CD4-positive, alpha-beta T cell treated with Interleukin-15 for 4 hours (primary cell): ENCODE measurements at regions not wholly inside any gene's neighbourhood (a gene's known extent, or its start where the extent isn't known, plus 50 kb on each side); places are given as distances from the start of the nearest gene placed in this dataset.

ENCODE experiments used
- DNase-seq: peaks from one replicate; pipeline ENCODE4 v3.0.0-alpha.2; 2020; ENCODE audit warnings: low spot score

DNA sequence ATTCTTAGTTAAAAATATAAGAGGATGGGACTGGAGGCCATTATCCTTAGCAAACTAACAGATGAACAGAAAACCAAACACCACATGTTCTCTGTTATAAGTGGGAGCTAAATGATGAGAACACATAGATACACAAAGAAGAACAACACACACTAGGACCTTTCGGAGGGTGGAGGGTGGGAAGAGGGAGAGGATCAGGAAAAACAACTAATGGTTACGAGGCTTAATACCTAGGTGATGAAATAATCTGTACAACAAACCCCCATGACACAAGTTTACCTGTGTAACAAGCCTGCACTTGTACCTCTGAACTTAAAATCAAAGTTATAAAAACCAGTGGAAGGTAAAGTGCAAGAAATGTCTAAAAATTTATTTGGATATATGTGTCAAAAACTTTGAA is 1047.4 kb upstream of the C9orf72 start:
- no peak for DNase-seq

DNA sequence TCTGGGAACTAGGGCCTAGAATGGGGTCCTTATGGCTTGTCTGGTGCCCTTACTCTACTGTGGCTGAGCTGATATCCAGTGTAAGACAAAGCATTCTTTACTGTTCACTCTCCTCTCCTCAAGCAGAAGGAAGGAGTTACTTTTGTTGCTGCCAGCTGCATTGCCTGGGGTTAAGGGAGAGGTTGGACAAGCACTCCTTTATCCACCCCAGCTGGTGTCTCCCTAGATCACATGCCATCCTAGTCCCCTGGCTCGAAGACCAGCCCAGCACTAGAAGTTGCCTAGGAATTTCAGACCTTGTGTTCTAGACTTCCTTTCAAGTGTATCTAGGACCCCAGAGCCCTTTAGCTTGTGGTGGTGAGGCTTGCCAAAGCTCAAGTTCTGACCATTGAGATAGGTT is 1051.5 kb upstream of the C9orf72 start:
- DNase-seq: no peak

DNA sequence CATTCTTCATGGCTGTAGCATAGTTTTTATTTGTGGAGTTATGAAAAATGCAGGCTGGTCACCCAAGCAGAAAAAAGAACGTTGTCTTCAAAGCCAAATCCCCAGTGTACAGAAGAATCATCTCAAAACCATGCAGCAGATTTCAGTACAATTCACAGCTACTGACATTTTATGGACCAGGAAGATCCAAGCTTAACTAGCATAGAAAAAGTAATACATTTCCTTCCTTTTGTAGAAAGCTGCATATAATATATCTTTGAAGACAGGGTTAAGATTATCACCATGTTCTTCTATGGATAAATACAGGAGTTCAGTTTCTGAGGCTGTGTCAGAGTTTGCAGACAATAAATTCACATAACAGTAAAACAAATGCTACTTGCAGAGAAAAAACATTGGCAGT is 1054.8 kb upstream of the C9orf72 start:
- no peak for DNase-seq

DNA sequence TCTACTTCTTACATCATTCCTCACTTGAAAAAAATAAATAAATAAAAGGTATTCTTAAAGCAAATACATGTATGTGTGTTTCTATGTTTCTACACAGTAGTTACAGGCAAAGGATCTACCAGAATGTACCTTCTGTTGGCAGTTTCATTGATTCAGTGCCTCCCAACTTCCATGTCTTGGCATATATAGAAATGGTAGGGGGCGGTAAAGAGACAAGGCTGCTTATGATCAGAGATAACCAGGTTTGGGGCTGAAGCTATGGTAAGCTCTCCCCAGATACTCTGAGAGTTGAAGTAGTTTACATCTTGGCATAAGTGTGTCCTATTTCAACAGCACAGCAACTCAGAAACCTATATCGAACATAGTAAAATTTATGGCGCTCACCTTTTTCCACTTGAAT is 1075.4 kb upstream of the C9orf72 start:
- DNase-seq: no peak

DNA sequence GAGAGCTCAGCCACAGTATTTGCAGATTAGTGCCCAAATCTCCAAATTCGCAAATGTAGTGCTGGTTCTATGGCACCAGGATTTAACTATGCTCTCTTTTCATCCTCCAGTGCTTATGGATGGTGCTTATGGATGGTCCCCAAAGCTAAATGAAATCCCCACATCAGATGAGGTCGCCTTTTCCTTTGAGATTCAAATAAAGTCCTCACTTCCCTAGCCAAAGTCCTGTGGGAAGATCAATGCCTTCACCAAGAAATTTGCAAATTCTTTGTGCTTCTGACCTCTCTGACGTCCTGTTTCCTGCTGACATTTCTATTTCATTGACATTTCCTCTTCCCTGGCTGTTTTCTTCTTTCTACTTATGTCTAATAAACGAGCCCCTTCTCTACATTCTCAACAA is 1077.0 kb upstream of the C9orf72 start:
- no peak for DNase-seq

DNA sequence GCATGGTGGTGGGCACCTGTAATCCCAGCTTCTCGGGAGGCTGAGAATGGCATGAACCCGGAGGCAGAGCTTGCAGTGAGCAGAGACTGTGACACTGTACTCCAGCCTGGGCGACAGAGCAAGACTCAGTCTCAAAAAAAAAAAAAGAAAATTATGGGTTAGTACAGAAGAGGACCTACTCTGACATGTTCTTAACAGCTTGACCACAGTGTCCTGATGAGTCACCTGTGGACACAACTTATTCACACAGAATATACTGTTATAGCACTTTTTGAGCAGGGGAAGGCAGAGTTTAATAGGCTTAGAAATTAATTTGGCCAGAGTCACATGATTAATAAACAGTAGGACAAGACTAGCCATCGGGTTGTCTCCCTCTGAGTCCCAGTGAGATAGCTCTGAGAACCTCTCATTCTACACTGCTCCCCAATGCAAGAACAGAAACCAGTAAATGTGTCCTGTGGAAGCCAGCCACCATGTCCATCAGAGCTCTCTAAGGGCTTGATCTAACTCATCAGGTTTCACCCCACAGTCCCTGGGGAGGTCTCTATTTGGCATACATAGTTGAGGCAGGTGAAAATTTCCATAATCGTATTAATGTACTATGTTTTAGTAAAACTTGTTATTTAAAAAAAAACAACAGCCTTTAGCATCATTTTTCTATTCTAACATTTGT is 1077.9 kb upstream of the C9orf72 start:
- no peak for DNase-seq

DNA sequence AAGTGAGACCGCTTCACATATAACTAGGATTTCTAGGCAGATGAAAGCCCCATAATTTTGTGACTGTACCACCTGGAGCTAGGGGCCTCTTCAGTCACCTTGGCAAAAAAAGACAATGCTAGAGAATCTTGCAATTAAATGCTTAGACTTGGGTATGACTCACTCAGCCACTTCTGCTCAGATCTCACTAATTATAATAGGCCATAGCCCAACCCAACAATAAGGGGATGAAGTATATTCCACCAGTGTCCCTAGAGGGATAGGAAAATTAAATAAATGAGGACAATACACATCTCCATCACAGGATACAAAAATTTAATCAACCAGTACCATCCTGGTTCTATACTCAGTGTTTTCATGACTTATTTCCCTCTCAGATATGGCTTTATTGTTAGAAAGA is 1079.9 kb upstream of the C9orf72 start:
- no peak for DNase-seq

DNA sequence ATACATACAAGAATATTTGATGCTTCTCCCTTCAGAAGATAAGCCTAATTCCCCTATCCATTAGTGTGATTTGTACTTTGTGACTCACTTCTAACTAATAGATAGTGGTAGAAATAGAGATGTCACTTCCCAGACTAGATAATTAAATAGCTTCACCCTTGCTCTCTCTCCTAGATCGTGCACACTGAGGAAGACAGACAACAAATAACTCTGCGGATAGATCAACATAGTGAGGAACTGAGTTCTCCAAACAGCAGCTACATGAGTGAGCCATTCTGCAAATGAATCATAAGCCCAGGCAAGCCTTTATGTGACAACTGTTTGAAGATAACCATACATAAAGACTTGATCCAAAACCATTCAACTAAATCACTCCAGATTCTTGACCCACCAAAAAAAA is 1083.4 kb upstream of the C9orf72 start:
- no peak for DNase-seq

DNA sequence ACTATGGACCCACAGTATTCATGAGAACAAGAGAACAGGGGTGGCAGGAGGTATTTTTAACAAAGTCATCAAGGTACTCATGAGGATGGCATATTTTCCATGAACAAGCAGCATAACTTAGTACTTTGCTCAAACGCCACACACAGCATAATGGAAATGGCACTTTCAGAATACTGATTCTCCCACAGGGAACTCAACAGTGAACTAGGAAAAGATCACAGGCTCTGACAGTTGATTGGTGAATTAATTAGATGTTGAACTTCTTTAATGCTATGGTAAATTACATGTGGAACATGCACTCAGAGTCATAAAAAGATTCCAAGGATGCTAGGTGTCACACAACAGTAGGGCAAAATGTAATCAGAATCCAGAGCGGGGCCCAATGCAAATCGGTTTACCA is 1088.6 kb upstream of the C9orf72 start:
- DNase-seq: no peak

DNA sequence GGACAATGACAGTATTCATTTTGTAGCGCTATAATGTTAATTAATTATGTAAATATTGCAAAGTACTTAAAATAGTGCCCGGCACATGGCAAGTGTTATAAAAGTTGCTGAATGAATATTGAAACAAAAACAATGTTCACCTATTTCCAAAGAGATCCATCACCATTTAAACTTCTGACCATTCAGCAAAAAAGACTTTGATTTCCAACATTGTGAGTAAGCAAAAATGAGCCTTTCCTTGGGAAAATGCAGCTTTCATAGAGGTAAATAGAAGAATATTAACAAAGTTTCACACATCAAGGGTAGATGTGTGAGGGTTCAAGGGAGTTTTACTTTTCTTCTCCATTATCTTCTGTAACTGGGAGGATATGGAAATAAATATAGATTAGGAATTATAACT is 1089.4 kb upstream of the C9orf72 start:
- no peak for DNase-seq

DNA sequence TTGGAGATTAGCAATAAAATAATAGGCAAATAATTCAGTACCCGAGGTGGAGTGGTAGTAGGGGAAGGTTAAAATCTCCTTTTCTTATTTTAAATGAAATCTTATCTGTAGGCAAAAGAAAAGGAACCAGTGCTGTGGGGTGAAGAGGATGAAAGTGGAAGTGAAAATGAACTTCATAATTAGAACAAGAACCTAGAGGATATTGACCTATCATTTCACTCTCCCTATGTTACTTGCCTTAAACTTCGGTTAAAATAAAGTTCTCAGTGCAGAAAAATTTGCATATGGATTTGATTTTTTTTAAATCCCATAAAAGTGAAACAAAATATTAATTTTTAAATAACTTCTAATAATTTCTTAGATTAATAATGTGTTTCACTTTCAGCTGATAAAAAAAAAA is 1094.9 kb upstream of the C9orf72 start:
- DNase-seq: no peak

DNA sequence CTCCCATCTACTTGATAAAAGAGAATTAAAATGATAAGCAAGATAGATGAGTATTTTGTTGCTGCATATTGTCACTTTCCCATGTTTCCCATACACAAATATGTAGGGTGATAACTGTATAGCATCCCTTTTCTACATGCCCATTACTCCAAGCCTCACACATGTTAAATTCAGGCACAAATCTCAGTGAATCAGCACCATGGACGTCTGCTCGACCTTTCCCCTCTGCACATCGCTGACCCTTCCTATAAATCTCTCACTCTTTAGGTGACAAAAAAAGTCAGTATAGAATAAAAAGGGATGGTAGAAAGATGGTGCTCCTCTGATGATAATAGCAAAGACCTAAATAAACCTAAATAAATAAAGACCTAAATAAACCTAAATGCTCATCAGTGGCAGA is 1097.7 kb upstream of the C9orf72 start:
- no peak for DNase-seq

DNA sequence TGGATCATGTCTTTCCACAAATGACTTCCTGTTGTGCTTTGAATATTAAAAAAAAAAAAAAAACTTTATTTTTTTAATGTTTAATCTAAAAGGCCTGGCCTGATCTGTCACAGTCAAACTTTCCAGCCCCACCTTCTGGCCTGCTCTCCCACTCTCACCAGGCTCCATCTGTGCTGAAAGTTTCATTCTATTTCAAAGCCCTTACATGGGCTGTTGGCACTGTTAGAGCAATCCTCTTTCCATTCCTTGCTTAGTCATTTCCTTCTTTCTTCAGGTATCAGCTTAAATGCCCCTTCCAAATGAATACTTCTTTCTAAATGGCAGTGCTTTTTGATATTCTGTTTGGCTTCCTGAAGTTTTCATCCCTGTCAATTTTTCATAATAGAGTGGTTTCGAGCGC is 1104.8 kb upstream of the C9orf72 start:
- DNase-seq: no peak

DNA sequence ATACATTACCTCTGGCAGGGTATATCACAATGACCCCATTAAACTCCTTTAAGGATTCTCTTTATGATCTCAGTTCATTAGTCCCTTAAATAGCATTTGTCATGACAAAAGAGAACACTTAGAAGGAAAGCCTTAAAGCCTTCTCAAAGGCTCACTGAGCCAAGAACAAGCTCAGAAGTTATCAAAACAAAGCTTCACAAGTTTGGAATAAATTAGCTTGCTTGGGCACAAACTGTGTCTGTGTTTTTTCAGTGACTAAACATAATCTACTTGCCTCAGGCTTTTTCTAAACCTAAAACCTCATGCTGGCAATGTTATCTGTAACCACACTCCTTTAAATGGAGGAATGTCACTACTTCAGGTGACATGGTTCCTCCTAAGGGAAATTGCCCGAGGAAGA is 1114.9 kb upstream of the C9orf72 start:
- DNase-seq: no peak

DNA sequence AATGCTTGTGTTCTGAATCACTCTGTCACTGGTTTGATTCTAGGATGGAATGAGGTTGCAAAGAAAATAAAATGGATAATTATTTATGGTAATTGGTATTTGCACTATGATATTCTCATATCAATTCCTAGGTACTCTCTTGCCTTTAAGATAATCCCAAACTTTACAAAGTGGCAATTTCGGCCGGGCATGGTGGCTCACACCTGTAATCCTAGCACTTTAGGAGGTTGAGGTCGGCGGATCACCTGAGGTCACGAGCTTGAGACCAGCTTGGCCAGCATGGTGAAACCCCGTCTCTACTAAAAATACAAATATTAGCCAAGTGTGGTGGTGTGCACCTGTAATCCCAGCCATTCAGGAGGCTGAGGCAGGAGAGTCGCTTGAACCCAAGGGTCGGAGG is 1118.7 kb upstream of the C9orf72 start:
- no peak for DNase-seq

DNA sequence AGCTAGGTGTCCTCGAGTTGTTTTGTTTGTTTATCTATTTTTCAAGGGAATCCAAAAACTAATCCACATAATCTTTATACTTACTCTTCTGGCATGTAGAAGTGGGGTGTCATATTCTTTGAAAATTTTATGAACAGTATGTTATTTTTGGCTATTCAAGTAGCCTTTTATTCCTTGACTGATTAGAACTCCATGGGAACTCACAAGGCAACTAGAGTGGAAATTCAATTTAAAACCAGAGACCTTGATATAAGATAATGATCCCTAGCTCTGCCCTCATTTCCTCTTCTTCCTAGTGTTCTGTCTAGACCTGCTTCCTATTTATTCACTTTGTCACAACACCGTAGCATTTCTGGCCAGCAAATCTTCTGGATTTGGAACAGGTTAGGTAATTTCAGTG is 1123.7 kb upstream of the C9orf72 start:
- DNase-seq: no peak

DNA sequence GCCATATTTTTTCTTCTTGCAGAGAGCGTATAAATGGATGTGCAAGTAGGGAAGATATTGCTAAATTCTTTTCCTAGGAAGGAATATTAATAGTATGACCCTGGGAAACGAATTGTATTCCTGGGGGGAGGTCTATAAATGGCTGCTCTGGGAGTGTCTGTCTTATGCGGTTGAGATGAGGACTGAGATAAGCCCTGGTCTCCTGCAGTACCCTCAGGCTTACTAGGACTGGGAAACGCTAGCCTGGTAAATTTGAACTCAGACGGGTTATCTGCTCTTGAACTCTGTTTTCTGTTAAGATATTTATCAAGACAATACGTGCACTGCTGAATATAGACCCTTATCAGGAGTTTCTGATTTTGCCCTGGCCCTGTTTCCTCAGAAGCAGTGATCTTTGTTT is 1126.4 kb upstream of the C9orf72 start:
- no peak for DNase-seq

DNA sequence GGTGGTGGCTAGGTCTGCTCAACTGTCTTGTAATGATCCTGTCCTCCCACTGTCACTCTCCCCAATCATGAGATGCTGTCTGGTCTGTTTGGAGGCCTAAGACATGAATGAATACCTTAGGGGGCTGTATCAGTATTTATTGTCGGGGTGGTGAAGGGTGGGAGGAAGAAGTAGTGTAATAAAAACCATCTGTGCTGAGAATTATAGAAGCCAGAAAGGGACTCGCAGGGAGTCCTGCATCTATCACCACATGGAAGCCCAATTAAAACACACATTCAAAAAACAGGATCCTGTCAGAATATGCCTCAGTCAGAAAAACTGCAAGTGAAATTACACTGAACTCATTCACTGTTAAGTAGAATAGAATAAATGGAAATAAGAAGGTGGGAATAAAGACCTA is 1134.3 kb upstream of the C9orf72 start:
- DNase-seq: no peak

DNA sequence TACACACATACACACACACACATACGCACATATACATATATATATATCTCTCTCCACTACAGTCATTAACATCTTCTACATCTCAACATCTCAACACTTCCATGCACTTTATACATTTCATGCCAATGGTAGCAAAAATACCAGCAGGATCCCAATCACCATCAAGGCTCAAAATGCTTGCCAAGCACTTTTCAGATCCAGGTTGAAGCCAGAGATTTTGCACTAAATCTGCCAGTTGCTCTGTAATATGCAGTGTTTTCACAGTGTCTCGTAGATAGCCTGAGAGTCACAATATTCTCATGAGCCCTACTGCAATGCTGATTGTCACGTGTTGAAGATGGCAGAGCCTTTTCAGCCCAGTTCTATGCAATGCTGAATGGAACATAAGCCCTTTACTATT is 1140.9 kb upstream of the C9orf72 start:
- no peak for DNase-seq

DNA sequence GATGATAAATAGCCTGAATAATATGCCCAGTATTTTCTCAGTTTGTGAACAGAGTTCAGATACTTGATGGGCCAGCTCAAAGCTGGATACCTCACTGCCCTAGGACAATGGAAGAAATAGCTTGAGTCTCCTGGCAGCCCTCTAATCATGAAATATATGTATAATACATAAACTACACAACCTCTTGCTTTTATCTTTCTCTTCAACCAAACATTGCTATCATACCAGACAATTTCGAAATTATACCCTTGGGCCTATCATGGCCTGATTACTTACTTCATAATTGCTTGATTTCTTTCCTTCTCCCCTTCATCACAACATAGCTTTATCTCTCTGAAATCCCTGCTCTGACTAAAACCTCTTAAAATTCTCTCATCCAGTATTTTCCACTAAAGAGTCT is 1144.9 kb upstream of the C9orf72 start:
- no peak for DNase-seq

DNA sequence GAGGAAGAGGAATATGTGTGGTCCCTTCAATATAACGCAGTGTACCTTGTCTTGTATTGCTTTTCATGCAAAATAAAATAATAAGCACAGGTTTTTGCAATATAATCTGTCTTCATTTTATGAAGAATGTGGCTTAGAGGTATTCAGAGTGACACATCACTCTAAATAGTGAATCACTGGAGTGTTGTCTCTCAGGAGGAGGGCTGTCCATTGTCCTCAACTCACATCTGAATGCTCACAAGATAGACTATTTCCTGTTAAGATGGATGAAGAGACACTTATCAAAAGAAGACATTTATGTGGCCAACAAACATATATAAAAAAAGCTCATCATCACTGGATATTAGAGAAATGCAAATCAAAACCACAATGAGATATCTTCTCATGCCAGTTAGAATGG is 1147.5 kb upstream of the C9orf72 start:
- DNase-seq: no peak

DNA sequence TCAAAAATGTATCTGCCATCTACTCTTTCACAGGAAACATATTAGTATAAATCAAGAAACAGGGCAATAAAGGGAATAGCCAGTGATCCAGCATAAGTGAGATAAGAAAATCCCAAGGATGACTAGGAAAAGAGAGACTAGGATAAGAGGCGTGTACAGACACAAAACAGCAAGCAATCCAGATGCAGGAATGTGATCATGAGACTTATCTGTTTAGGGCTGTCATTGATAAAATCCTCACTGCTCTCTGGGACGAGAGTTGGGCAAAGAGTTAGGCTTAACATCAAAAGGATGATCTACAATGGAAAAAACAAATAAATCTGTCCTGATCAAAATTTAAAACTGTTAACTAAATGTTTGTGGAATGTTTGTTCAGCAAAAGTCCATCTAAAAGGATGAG is 1156.8 kb upstream of the C9orf72 start:
- no peak for DNase-seq

DNA sequence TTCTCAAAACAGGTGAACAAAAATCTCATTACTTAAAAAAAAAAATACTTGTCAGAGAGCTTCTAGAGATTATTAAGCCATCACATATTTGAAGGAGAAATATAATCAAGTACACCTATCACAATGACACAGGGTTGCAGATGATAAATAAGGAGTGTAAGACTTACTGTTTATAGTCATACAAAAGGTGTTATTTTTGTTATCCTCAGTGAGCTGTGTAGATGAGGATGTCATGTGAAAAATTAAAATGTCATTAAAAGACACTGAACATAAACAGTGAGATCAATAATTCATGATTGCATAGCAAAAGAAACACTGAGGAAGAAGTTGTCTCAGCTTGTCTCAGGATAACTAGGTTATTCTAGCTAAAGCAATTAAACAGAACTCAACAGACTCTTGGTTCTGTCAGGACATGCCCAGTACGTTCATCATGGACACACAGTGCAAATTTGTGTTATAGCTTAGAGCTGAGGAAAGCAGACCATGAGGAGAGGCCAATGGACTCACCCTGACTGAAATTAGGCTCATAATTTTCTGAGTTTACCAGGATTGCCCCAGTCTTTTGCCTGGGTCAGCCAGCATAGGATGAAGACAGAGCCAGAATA is 1162.6 kb upstream of the C9orf72 start:
- no peak for DNase-seq

DNA sequence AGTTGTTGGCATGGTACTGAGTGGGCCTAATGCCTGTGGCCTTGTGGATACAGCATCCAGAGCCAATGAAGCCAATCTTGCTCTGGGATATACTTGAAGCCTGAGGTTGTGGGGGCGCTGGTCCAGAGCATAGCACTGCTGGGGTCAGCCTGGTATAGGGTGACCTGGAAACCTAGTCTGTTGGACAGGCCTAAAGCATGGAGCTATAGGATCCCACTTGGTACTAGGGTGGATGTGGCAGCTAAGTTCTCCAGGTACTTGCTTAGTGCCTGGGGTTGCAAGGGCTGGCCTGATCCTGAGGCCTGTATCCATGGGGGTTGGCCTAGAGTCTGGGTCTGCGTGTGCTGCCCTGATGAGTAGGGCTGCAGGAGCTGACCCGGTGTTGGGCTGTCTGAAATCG is 1168.2 kb upstream of the C9orf72 start:
- DNase-seq: no peak
